GM12892 (cell line): ENCODE measurements at regions not wholly inside any gene's neighbourhood (a gene's known extent, or its start where the extent isn't known, plus 50 kb on each side); places are given as distances from the start of the nearest gene placed in this dataset.

Source experiments
- POLR2A ChIP-seq: IDR thresholded peaks from 2 replicates; pipeline ENCODE4 v1.6.1; 2011; ENCODE audit warnings: low read depth, low read length, control low read depth
- POLR2AphosphoS5 ChIP-seq: IDR thresholded peaks from 2 replicates; pipeline ENCODE4 v1.6.1; 2011; ENCODE audit warnings: low read depth, low read length, control low read depth
- TAF1 ChIP-seq: IDR thresholded peaks from 2 replicates; pipeline ENCODE4 v1.6.1; 2011; ENCODE audit warnings: low read depth, mild to moderate bottlenecking, control low read depth, low read length, borderline replicate concordance

DNA sequence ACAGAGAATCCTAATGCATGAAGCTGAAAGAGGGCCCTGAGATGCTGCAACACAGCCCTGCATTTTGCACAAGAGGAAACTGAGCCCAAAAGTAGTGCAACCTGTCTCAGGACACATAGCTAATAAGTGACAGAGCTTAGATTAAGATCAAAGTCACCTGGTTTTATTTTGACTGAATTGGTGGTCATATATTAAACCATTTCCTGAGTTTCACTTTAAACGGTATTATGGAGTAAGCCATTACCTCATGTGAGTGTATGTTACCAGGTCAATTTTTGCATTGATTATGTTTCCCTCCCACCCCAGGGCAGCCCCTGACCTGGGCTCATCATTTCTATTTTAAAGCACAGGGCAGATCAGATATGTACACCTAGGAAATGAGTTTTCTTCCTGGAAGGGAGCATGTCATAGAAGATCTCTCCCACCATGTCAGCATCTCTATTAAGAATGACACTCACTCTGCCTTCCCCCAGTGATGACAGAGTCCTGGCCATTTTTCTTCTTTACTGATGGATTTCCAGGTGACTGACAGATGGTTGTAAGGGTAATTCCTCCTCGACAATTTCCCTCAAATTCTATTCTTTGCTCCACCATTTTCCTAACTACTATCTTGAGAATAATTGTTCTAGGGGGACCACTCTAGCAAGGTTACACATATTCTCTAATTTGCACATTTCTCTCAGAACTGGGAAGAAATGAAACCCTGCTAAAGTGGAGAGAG lies 441.3 kb upstream of the SLC14A2 start:
- TF ChIP-seq POLR2A = no peak
- no peak for TF ChIP-seq POLR2AphosphoS5
- TF ChIP-seq TAF1 = no peak
